A549 (cell line): ENCODE measurements at regions not wholly inside any gene's neighbourhood (a gene's known extent, or its start where the extent isn't known, plus 50 kb on each side); places are given as distances from the start of the nearest gene placed in this dataset.

Experiments used
- ATAC-seq, 2 experiments: fragments of 200-7000 bp in 1 of 2; fragments of >200 bp in 1 of 2; cut with Nextera tagmentation in 1 of 2; cut with Tn5 transposase in 1 of 2; 3 replicates each; pipeline versions ENCODE4 v1.8.0 to v1.9.1; 2018 to 2020; ENCODE audit warnings: mild to moderate bottlenecking in 1 of 2, moderate library complexity in 1 of 2
- CTCF ChIA-PET: fragments of 300-600 bp; sonication (Branson Sonifier 250); formaldehyde crosslinking; extraction: SDS; loops from one replicate; lab custom pipeline; 2021; ENCODE audit warnings: antibody characterized with exemption, inconsistent platforms; lab: Yijun Ruan, JAX
- POLR2A ChIA-PET: fragments of 350-600 bp; formaldehyde crosslinking; extraction: SDS; loops from one replicate; lab custom pipeline; 2021; ENCODE audit warnings: antibody characterized with exemption, inconsistent platforms; lab: Yijun Ruan, JAX
- DNase-seq, 2 experiments: peaks; one replicate each; pipeline versions ENCODE4 v3.0.0 to v3.0.0-alpha.2; 2011 to 2016; ENCODE audit warnings: low read depth in 1 of 2, low spot score in 1 of 2
- FAIRE-seq: peaks from 2 replicates; lab custom pipeline; 2011; peaks lifted over from hg19 to GRCh38; lab: Jason Lieb, UNC
- H3K27ac ChIP-seq, 2 experiments: fragments of >200 bp; sonication (Bioruptor Twin); formaldehyde crosslinking; 3 replicates each; pipeline ENCODE4 v1.5.1; 2016 to 2017
- H3K4me1 ChIP-seq: fragments of >200 bp; sonication (Bioruptor Twin); formaldehyde crosslinking; 3 replicates; pipeline ENCODE4 v1.6.1; 2016
- H3K4me2 ChIP-seq: fragments of >200 bp; sonication (Bioruptor Twin); formaldehyde crosslinking; 3 replicates; pipeline ENCODE4 v1.6.1; 2016
- H3K4me3 ChIP-seq: fragments of >200 bp; sonication (Bioruptor Twin); formaldehyde crosslinking; 3 replicates; pipeline ENCODE4 v1.5.1; 2016
- H3K9me3 ChIP-seq: fragments of >200 bp; sonication (Bioruptor Twin); formaldehyde crosslinking; 3 replicates; pipeline ENCODE4 v1.6.1; 2016
- BHLHE40 ChIP-seq: IDR thresholded peaks from 2 replicates; pipeline ENCODE4 v1.6.1; 2012; ENCODE audit warnings: low read depth, low read length, inconsistent platforms
- CHD4 ChIP-seq: fragments of 200-600 bp; sonication (generic); IDR thresholded peaks from 2 replicates; pipeline ENCODE4 v1.6.1; 2016; ENCODE audit warnings: antibody characterized with exemption, mild to moderate bottlenecking, borderline replicate concordance
- HEYL ChIP-seq: fragments of 250-450 bp; sonication (Bioruptor Pico); IDR thresholded peaks from 2 replicates; pipeline ENCODE4 v1.8.0; 2021; ENCODE audit warnings: mild to moderate bottlenecking, moderate library complexity
- JUNB ChIP-seq: fragments of >200 bp; sonication (Bioruptor Twin); formaldehyde crosslinking; IDR thresholded peaks from 2 replicates; pipeline ENCODE4 v1.6.1; 2016
- MYC ChIP-seq: IDR thresholded peaks from 2 replicates; pipeline ENCODE4 v1.6.1; 2012; ENCODE audit warnings: mild to moderate bottlenecking, inconsistent platforms, low read length, improper control_type of control experiment, borderline replicate concordance
- NFE2L2 ChIP-seq: fragments of 150-350 bp; conservative IDR thresholded peaks from 2 replicates; pipeline ENCODE4 v1.6.1; 2014; ENCODE audit warnings: low read length
- NR3C1 ChIP-seq: fragments of >200 bp; sonication (Bioruptor Twin); formaldehyde crosslinking; IDR thresholded peaks from 3 replicates; pipeline ENCODE4 v1.6.1; 2017
- PHF8 ChIP-seq: fragments of 200-600 bp; sonication (generic); IDR thresholded peaks from 2 replicates; pipeline ENCODE4 v1.6.1; 2016; ENCODE audit warnings: low read depth, mild to moderate bottlenecking, antibody characterized with exemption, moderate library complexity, borderline replicate concordance
- POLR2A ChIP-seq: IDR thresholded peaks from 2 replicates; pipeline ENCODE4 v1.6.1; 2012; ENCODE audit warnings: mild to moderate bottlenecking, low read length
- ZC3H11A ChIP-seq: fragments of 450-650 bp; IDR thresholded peaks from 2 replicates; pipeline ENCODE4 v1.6.1; 2014; ENCODE audit warnings: antibody characterized with exemption, mild to moderate bottlenecking
- ZNF302 ChIP-seq: fragments of 250-450 bp; sonication (Bioruptor Pico); IDR thresholded peaks from 2 replicates; pipeline ENCODE4 v1.9.0; 2021; ENCODE audit warnings: inconsistent platforms, mild to moderate bottlenecking, moderate library complexity
- ZSCAN20 ChIP-seq: fragments of 250-450 bp; sonication (Bioruptor Pico); IDR thresholded peaks from 2 replicates; pipeline ENCODE4 v1.8.0; 2022; ENCODE audit warnings: mild to moderate bottlenecking, moderate library complexity
- WGBS: methylation state at CpG from one replicate; pipeline ENCODE4 v1.1.6; 2017; ENCODE audit errors: missing lambda C conversion rate; 5-methylcytosine and 5-hydroxymethylcytosine counted together
- TF ChIP-seq, protein P1 (sequence below): IDR thresholded peaks from 2 replicates; pipeline ENCODE4 v1.6.1; 2012; ENCODE audit warnings: low read depth, borderline replicate concordance
- TF ChIP-seq, protein P2 (sequence below): fragments of 450-650 bp; IDR thresholded peaks from 2 replicates; pipeline ENCODE4 v1.6.1; 2014; ENCODE audit warnings: antibody characterized with exemption
- TF ChIP-seq, protein P3 (sequence below): fragments of 150-350 bp; IDR thresholded peaks from 2 replicates; pipeline ENCODE4 v1.6.1; 2014; ENCODE audit warnings: low read depth, mild to moderate bottlenecking, low read length
- TF ChIP-seq, protein P4 (sequence below): fragments of 200-600 bp; sonication (generic); IDR thresholded peaks from 2 replicates; pipeline ENCODE4 v1.6.1; 2016; ENCODE audit warnings: antibody characterized with exemption, mild to moderate bottlenecking, moderate library complexity

DNA sequence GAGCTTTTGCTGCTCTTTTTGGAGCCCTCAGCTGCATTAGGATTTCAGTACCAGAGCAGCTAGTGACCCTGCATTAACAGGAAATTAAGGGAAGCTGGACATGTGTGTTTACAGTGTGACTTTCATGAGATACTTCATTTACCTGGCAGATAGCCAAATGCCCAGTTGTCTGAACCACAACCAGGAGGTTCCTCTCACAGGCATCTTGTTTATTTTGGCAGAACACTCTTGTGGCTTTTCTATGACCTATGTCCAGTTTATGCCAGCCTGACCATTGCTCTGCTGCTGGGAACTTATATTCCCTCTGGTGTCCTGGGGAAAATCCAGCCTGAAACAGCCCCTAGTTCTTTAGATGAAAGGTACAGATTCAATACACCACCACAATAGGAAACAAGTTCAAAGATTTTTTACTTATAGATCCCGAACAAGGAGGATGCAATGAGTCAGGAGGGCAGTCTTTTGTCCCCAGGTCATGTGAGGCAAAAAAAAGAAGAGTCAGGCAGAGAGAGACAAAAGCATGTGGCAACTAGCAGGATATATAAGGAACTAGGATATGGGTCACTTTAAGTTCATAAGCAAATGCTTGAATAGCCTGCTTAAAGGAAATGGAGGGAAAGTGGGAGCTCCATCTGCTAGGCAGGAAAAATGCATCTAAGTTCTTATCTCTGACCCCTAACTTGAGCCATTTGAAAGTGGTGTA lies 379.3 kb downstream of the INSC start:
- ChIA-PET CTCF (no interaction called here), POLR2A (no interaction called here)
- no peak for FAIRE-seq
- no peaks in the 10 kb centered on the region for H3K4me1 ChIP-seq
- TF ChIP-seq CHD4 (no peak), POLR2A (no peak), MYC (no peak)
- no peaks in the 10 kb centered on the region for H3K9me3 ChIP-seq
- 7% methylated on average over 1 of the region's 1 CpG for WGBS
- no peak overlapping the region for H3K4me2 ChIP-seq
- no peak overlapping the region for H3K4me3 ChIP-seq
- H3K27ac ChIP-seq, result no peak overlapping the region
- ATAC-seq, result no peak
- no peak for DNase-seq

DNA sequence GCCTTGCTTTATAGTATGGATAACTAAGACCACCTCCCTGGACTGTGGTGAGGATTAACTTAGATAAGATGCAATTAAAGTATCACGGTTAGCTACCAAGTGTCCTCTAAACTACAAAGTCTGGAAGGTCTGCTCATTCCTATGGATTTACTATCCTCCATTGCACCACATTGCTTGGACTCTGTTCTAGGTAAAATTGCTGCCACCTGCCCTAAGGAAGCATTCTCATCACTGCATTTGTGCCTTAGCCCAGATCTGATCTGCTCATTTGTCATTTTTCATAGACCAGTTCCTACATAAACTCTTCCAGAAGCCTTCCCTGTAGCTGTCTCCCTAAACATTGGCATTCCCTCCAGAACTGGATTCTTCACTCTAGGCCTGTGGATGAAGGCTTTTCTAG lies 380.0 kb downstream of the INSC start:
- Histone ChIP-seq H3K4me2 (no peak overlapping the region), H3K9me3 (no peaks in the 10 kb centered on the region)
- POLR2A ChIA-PET, result no interaction called here

DNA sequence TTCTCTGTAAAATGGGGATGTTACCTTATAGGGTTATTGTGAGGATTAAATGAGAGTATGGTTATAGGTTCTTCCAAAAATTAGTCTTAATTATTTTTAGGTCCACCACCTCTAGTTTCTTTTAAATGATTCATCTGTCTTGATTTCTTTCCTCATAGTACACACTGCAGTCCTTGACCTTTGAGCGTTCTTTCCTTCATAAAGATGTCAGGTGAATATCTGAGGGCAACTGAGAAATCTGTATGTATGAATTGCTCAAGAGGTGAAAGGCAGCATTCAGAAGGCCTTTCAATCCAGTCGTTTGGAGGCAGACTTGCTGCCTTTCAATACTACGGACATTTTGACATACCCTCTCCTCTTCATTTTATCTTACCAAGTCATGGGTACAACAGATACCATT lies 380.7 kb downstream of the INSC start:
- ATAC-seq (no peak), DNase-seq (no peak)
- POLR2A ChIA-PET, result no interaction called here
- Histone ChIP-seq H3K4me2 (no peak overlapping the region), H3K9me3 (no peaks in the 10 kb centered on the region), H3K4me3 (no peak overlapping the region), H3K27ac (no peak overlapping the region)
- WGBS, result 31% methylated on average over 3 of the region's 3 CpGs
- TF ChIP-seq CHD4 (no peak), ZC3H11A (no peak), ZNF302 (CRISPR knock-in tag) (no peak), BHLHE40 (no peak), ZSCAN20 (no peak), PHF8 (no peak), JUNB (no peak), HEYL (no peak), NR3C1 (no peak)
- TF ChIP-seq, protein P1, sequence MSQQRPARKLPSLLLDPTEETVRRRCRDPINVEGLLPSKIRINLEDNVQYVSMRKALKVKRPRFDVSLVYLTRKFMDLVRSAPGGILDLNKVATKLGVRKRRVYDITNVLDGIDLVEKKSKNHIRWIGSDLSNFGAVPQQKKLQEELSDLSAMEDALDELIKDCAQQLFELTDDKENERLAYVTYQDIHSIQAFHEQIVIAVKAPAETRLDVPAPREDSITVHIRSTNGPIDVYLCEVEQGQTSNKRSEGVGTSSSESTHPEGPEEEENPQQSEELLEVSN, result no peak
- TF ChIP-seq, protein P2, sequence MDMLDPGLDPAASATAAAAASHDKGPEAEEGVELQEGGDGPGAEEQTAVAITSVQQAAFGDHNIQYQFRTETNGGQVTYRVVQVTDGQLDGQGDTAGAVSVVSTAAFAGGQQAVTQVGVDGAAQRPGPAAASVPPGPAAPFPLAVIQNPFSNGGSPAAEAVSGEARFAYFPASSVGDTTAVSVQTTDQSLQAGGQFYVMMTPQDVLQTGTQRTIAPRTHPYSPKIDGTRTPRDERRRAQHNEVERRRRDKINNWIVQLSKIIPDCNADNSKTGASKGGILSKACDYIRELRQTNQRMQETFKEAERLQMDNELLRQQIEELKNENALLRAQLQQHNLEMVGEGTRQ, result no peak
- TF ChIP-seq, protein P3, sequence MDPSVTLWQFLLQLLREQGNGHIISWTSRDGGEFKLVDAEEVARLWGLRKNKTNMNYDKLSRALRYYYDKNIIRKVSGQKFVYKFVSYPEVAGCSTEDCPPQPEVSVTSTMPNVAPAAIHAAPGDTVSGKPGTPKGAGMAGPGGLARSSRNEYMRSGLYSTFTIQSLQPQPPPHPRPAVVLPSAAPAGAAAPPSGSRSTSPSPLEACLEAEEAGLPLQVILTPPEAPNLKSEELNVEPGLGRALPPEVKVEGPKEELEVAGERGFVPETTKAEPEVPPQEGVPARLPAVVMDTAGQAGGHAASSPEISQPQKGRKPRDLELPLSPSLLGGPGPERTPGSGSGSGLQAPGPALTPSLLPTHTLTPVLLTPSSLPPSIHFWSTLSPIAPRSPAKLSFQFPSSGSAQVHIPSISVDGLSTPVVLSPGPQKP, result no peak
- TF ChIP-seq, all 56 proteins: peak for 0
- H3K4me1 ChIP-seq, result no peaks in the 10 kb centered on the region
- FAIRE-seq, result no peak
- CTCF ChIA-PET, result no interaction called here

More for the DNA sequence above, 380.0 kb downstream of the INSC start:
- FAIRE-seq, result no peak
- ATAC-seq, result no peak
- CTCF ChIA-PET, result no interaction called here
- Histone ChIP-seq H3K27ac (no peak overlapping the region), H3K4me1 (no peaks in the 10 kb centered on the region), H3K4me3 (no peak overlapping the region)
- DNase-seq, result no peak
- TF ChIP-seq, protein P4, sequence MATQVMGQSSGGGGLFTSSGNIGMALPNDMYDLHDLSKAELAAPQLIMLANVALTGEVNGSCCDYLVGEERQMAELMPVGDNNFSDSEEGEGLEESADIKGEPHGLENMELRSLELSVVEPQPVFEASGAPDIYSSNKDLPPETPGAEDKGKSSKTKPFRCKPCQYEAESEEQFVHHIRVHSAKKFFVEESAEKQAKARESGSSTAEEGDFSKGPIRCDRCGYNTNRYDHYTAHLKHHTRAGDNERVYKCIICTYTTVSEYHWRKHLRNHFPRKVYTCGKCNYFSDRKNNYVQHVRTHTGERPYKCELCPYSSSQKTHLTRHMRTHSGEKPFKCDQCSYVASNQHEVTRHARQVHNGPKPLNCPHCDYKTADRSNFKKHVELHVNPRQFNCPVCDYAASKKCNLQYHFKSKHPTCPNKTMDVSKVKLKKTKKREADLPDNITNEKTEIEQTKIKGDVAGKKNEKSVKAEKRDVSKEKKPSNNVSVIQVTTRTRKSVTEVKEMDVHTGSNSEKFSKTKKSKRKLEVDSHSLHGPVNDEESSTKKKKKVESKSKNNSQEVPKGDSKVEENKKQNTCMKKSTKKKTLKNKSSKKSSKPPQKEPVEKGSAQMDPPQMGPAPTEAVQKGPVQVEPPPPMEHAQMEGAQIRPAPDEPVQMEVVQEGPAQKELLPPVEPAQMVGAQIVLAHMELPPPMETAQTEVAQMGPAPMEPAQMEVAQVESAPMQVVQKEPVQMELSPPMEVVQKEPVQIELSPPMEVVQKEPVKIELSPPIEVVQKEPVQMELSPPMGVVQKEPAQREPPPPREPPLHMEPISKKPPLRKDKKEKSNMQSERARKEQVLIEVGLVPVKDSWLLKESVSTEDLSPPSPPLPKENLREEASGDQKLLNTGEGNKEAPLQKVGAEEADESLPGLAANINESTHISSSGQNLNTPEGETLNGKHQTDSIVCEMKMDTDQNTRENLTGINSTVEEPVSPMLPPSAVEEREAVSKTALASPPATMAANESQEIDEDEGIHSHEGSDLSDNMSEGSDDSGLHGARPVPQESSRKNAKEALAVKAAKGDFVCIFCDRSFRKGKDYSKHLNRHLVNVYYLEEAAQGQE, result no peak
- TF ChIP-seq NFE2L2 (no peak), JUNB (no peak)
- TF ChIP-seq, all 56 proteins: peak for 0
- WGBS, result 0% methylated on average over 1 of the region's 1 CpG
